HepG2 (cell line): ENCODE measurements at regions not wholly inside any gene's neighbourhood (a gene's known extent, or its start where the extent isn't known, plus 50 kb on each side); places are given as distances from the start of the nearest gene placed in this dataset.

Source experiments
- ATAC-seq: fragments of 200-7000 bp; cut with Tn5 transposase; 3 replicates; pipeline ENCODE4 v1.9.1; 2020; ENCODE audit warnings: mild to moderate bottlenecking, moderate library complexity
- BruUV-seq: library from RNA; stranded (reverse); fragments of 400-500 nt; replicated peaks from 2 replicates; lab custom pipeline; 2021; lab: Mats Ljungman, UMichigan
- CTCF ChIA-PET: fragments of 300-600 bp; formaldehyde crosslinking; extraction: SDS; loops from one replicate; lab custom pipeline; 2021; ENCODE audit warnings: low total read pairs, inconsistent platforms, low intra/inter-chr PET ratio; lab: Yijun Ruan, JAX
- POLR2A ChIA-PET: fragments of 350-600 bp; sonication (Branson Sonifier 250); formaldehyde crosslinking; loops from one replicate; lab custom pipeline; 2020; ENCODE audit warnings: antibody characterized with exemption, inconsistent platforms; lab: Yijun Ruan, JAX
- DNase-seq: peaks from one replicate; pipeline ENCODE4 v3.0.0-alpha.2; 2015; ENCODE audit warnings: low spot score
- FAIRE-seq: peaks from 3 replicates; lab custom pipeline; 2011; peaks lifted over from hg19 to GRCh38; lab: Jason Lieb, UNC
- H2AFZ ChIP-seq: one replicate; pipeline ENCODE4 v1.6.1; 2011; ENCODE audit warnings: low read length, inconsistent platforms
- H3K27ac ChIP-seq: fragments of 300-600 bp; 3 replicates; pipeline ENCODE4 v1.8.0; 2011; ENCODE audit warnings: mixed run types, mild to moderate bottlenecking, mixed read lengths, low read length, inconsistent platforms; ENCODE audit not compliant: insufficient read depth; ENCODE audit errors: extremely low read length
- H3K27me3 ChIP-seq, 2 experiments: fragments of 200-600 bp in 1 of 2; 2 replicates in 1 of 2; 3 replicates in 1 of 2; pipeline versions ENCODE4 v1.6.0 to v1.8.0; 2011; ENCODE audit warnings: low read length in 2 of 2, mild to moderate bottlenecking in 2 of 2, moderate library complexity in 2 of 2, inconsistent platforms in 1 of 2; ENCODE audit not compliant: insufficient read depth in 2 of 2, control insufficient read depth in 1 of 2
- H3K36me3 ChIP-seq, 2 experiments: fragments of 200-600 bp in 1 of 2; replicated peaks in 1 of 2; 2 replicates in 1 of 2; 3 replicates in 1 of 2; pipeline versions ENCODE4 v1.5.1 to v1.8.0; 2011; ENCODE audit warnings: low read length in 2 of 2, inconsistent platforms in 1 of 2; ENCODE audit not compliant: insufficient read depth in 2 of 2, control insufficient read depth in 1 of 2
- H3K4me1 ChIP-seq: 2 replicates; pipeline ENCODE4 v1.5.1; 2012; ENCODE audit warnings: low read length, inconsistent platforms; ENCODE audit not compliant: insufficient read depth
- H3K4me2 ChIP-seq: 2 replicates; pipeline ENCODE4 v1.6.0; 2011; ENCODE audit warnings: low read depth, low read length, inconsistent platforms
- H3K4me3 ChIP-seq, 3 experiments: fragments of 200-600 bp in 1 of 3; sonication (generic), shearing (Covaris generic) in 1 of 3; replicated peaks in 1 of 3; 2 replicates each; pipeline ENCODE4 v1.5.1; 2011 to 2016; ENCODE audit warnings: low read length in 3 of 3, inconsistent platforms in 2 of 3, low read depth in 2 of 3, mild to moderate bottlenecking in 2 of 3, control low read depth in 1 of 3, mixed read lengths in 1 of 3; ENCODE audit not compliant: insufficient read depth in 1 of 3
- H3K79me2 ChIP-seq: one replicate; pipeline ENCODE4 v1.6.1; 2011; ENCODE audit warnings: low read length, inconsistent platforms; ENCODE audit not compliant: insufficient read depth
- H3K9ac ChIP-seq: 2 replicates; pipeline ENCODE4 v1.6.0; 2011; ENCODE audit warnings: mild to moderate bottlenecking, low read depth, low read length, inconsistent platforms; ENCODE audit not compliant: insufficient read depth
- H3K9me3 ChIP-seq: 2 replicates; pipeline ENCODE4 v1.5.1; 2012; ENCODE audit warnings: mild to moderate bottlenecking, low read length
- H4K20me1 ChIP-seq: 2 replicates; pipeline ENCODE4 v1.6.0; 2011; ENCODE audit warnings: inconsistent platforms, mild to moderate bottlenecking, low read length, moderate library complexity; ENCODE audit not compliant: insufficient read depth
- EEA1 ChIP-seq: sonication (generic); formaldehyde crosslinking; IDR thresholded peaks from 2 replicates; pipeline ENCODE4 v1.5.1; 2020; ENCODE audit warnings: mild to moderate bottlenecking, missing genetic modification reagents, borderline replicate concordance
- HES4 ChIP-seq: sonication (generic); formaldehyde crosslinking; IDR thresholded peaks from 2 replicates; pipeline ENCODE4 v1.9.0; 2021; ENCODE audit warnings: mild to moderate bottlenecking, missing genetic modification reagents, borderline replicate concordance
- HNRNPK ChIP-seq: fragments of 200-400 bp; formaldehyde crosslinking; IDR thresholded peaks from 2 replicates; pipeline ENCODE4 v1.6.1; 2018; ENCODE audit warnings: low read length, low read depth, moderate library complexity, mild to moderate bottlenecking; ENCODE audit not compliant: poor library complexity, severe bottlenecking
- KDM4B ChIP-seq: sonication (generic); formaldehyde crosslinking; IDR thresholded peaks from 2 replicates; pipeline ENCODE4 v1.4.0; 2020; ENCODE audit warnings: missing genetic modification reagents
- TRIM24 ChIP-seq: sonication (generic); formaldehyde crosslinking; IDR thresholded peaks from 2 replicates; pipeline ENCODE4 v1.8.0; 2022; ENCODE audit warnings: mild to moderate bottlenecking, missing genetic modification reagents
- ZNF205 ChIP-seq: IDR thresholded peaks from 2 replicates; pipeline ENCODE4 v1.6.1; 2018; ENCODE audit warnings: missing biosample characterization, missing genetic modification reagents
- ZNF546 ChIP-seq: sonication (generic); formaldehyde crosslinking; conservative IDR thresholded peaks from 2 replicates; pipeline ENCODE4 v1.8.1; 2023; ENCODE audit warnings: mild to moderate bottlenecking, missing genetic modification reagents
- ZNF737 ChIP-seq: sonication (generic); formaldehyde crosslinking; IDR thresholded peaks from 2 replicates; pipeline ENCODE4 v1.5.0; 2020; ENCODE audit warnings: missing genetic modification reagents, mild to moderate bottlenecking, borderline replicate concordance
- ZNF782 ChIP-seq: sonication (generic); formaldehyde crosslinking; IDR thresholded peaks from 2 replicates; pipeline ENCODE4 v1.4.0; 2020; ENCODE audit warnings: missing genetic modification reagents, mild to moderate bottlenecking, borderline replicate concordance
- WGBS: methylation state at CpG from one replicate; pipeline ENCODE4 v1.1.6; 2017; ENCODE audit warnings: low lambda C conversion rate; 5-methylcytosine and 5-hydroxymethylcytosine counted together
- in situ Hi-C: cut with HindIII; loops from 2 replicates; pipeline ENCODE4 v1.10.0; 2017; ENCODE audit warnings: low pct_unique_long_range_greater_than_20kb; ENCODE audit not compliant: extremely low pct_ligation_motif_present
- intact Hi-C: fragments of 100-400 bp; cut with micrococcal nuclease; formaldehyde crosslinking; loops from one replicate; pipeline ENCODE4 v1.10.0; 2022; ENCODE audit not compliant: unreplicated experiment
- TF ChIP-seq, protein P1 (sequence below): sonication (generic); formaldehyde crosslinking; IDR thresholded peaks from 2 replicates; pipeline ENCODE4 v1.5.0; 2020; ENCODE audit warnings: mild to moderate bottlenecking, missing genetic modification reagents
- TF ChIP-seq, protein P2 (sequence below): sonication (generic); formaldehyde crosslinking; IDR thresholded peaks from 2 replicates; pipeline ENCODE4 v1.5.0; 2020; ENCODE audit warnings: mild to moderate bottlenecking, missing genetic modification reagents
- TF ChIP-seq, protein P3 (sequence below): sonication (generic); formaldehyde crosslinking; IDR thresholded peaks from 2 replicates; pipeline ENCODE4 v1.5.1; 2020; ENCODE audit warnings: mild to moderate bottlenecking, missing genetic modification reagents, borderline replicate concordance
- TF ChIP-seq, protein P4 (sequence below): sonication (generic); formaldehyde crosslinking; IDR thresholded peaks from 2 replicates; pipeline ENCODE4 v1.8.0; 2022; ENCODE audit warnings: missing genetic modification reagents, mild to moderate bottlenecking, inconsistent platforms, borderline replicate concordance
- TF ChIP-seq, protein P5 (sequence below): sonication (generic); formaldehyde crosslinking; IDR thresholded peaks from 2 replicates; pipeline ENCODE4 v1.5.0; 2020; ENCODE audit warnings: missing genetic modification reagents
- TF ChIP-seq, protein P6 (sequence below): sonication (generic); formaldehyde crosslinking; IDR thresholded peaks from 2 replicates; pipeline ENCODE4 v1.4.0; 2020; ENCODE audit warnings: missing genetic modification reagents

DNA sequence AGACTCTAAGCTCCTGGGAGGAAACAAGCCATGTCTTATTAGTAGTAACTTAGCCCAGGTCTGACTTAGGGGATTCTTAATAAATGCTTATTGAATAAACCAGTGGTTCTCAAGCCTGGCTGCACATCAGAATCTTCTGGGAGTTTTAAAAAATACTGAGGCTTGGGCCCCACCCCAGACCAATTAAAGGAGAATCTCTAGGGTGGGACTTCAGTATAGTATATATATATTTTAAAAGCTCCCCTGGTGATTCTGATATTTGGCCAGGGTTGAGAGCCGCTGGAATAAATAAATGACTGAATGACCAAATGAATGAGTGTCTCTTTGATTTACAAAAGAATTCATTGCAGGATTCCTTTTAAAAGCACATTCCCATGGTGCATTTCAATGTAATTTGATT, 151.5 kb upstream of the GSC start:
- Histone ChIP-seq H3K27me3 (peaks cover 0 to 17% of the 10 kb centered on the region in 2 experiments; a peak in 3 of 5 replicates), H3K4me1 (no peaks in the 10 kb centered on the region), H3K9me3 (no peaks in the 10 kb centered on the region), H3K9ac (no peak overlapping the region), H3K79me2 (no peaks in the 10 kb centered on the region), H3K4me2 (no peak overlapping the region), H3K27ac (no peak overlapping the region), H2AFZ (no peak overlapping the region), H4K20me1 (no peaks in the 10 kb centered on the region), H3K4me3 (no peak overlapping the region), H3K36me3 (no peaks in the 10 kb centered on the region)
- POLR2A ChIA-PET = no interaction called here
- intact Hi-C loops (no loop called here), in situ Hi-C loops (no loop called here)
- BruUV-seq = no TSS peak
- TF ChIP-seq, protein P1, sequence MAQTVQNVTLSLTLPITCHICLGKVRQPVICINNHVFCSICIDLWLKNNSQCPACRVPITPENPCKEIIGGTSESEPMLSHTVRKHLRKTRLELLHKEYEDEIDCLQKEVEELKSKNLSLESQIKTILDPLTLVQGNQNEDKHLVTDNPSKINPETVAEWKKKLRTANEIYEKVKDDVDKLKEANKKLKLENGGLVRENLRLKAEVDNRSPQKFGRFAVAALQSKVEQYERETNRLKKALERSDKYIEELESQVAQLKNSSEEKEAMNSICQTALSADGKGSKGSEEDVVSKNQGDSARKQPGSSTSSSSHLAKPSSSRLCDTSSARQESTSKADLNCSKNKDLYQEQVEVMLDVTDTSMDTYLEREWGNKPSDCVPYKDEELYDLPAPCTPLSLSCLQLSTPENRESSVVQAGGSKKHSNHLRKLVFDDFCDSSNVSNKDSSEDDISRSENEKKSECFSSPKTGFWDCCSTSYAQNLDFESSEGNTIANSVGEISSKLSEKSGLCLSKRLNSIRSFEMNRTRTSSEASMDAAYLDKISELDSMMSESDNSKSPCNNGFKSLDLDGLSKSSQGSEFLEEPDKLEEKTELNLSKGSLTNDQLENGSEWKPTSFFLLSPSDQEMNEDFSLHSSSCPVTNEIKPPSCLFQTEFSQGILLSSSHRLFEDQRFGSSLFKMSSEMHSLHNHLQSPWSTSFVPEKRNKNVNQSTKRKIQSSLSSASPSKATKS (CRISPR knock-in tag) = no peak
- TF ChIP-seq ZNF737 (CRISPR knock-in tag) (no peak), ZNF205 (no peak), EEA1 (CRISPR knock-in tag) (no peak), HNRNPK (no peak), KDM4B (no peak), TRIM24 (no peak), HES4 (CRISPR knock-in tag) (no peak), ZNF782 (CRISPR knock-in tag) (no peak), ZNF546 (CRISPR knock-in tag) (no peak)
- TF ChIP-seq, protein P2, sequence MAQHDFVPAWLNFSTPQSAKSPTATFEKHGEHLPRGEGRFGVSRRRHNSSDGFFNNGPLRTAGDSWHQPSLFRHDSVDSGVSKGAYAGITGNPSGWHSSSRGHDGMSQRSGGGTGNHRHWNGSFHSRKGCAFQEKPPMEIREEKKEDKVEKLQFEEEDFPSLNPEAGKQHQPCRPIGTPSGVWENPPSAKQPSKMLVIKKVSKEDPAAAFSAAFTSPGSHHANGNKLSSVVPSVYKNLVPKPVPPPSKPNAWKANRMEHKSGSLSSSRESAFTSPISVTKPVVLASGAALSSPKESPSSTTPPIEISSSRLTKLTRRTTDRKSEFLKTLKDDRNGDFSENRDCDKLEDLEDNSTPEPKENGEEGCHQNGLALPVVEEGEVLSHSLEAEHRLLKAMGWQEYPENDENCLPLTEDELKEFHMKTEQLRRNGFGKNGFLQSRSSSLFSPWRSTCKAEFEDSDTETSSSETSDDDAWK (CRISPR knock-in tag) = no peak
- TF ChIP-seq, protein P3, sequence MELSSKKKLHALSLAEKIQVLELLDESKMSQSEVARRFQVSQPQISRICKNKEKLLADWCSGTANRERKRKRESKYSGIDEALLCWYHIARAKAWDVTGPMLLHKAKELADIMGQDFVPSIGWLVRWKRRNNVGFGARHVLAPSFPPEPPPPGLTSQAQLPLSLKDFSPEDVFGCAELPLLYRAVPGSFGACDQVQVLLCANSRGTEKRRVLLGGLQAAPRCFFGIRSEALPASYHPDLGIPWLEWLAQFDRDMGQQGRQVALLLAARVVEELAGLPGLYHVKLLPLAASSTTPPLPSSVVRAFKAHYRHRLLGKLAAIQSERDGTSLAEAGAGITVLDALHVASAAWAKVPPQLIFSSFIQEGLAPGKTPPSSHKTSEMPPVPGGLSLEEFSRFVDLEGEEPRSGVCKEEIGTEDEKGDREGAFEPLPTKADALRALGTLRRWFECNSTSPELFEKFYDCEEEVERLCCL (CRISPR knock-in tag) = no peak
- TF ChIP-seq, protein P4, sequence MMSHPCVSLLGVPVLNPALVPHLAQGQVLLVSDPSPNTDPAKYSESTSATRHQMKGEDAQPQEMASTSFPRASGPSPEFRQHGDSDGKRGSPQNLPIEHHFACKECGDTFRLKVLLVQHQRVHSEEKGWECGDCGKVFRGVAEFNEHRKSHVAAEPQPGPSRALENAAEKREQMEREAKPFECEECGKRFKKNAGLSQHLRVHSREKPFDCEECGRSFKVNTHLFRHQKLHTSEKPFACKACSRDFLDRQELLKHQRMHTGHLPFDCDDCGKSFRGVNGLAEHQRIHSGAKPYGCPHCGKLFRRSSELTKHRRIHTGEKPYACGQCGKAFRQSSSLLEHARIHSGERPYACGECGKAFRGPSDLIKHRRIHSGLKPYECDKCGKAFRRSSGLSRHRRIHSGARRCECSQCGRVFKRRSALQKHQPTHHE (CRISPR knock-in tag) = no peak
- TF ChIP-seq, protein P5, sequence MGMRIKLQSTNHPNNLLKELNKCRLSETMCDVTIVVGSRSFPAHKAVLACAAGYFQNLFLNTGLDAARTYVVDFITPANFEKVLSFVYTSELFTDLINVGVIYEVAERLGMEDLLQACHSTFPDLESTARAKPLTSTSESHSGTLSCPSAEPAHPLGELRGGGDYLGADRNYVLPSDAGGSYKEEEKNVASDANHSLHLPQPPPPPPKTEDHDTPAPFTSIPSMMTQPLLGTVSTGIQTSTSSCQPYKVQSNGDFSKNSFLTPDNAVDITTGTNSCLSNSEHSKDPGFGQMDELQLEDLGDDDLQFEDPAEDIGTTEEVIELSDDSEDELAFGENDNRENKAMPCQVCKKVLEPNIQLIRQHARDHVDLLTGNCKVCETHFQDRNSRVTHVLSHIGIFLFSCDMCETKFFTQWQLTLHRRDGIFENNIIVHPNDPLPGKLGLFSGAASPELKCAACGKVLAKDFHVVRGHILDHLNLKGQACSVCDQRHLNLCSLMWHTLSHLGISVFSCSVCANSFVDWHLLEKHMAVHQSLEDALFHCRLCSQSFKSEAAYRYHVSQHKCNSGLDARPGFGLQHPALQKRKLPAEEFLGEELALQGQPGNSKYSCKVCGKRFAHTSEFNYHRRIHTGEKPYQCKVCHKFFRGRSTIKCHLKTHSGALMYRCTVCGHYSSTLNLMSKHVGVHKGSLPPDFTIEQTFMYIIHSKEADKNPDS (CRISPR knock-in tag) = no peak
- TF ChIP-seq, protein P6, sequence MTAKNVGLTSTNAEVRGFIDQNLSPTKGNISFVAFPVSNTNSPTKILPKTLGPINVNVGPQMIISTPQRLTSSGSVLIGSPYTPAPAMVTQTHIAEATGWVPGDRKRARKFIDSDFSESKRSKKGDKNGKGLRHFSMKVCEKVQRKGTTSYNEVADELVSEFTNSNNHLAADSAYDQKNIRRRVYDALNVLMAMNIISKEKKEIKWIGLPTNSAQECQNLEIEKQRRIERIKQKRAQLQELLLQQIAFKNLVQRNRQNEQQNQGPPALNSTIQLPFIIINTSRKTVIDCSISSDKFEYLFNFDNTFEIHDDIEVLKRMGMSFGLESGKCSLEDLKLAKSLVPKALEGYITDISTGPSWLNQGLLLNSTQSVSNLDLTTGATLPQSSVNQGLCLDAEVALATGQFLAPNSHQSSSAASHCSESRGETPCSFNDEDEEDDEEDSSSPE = no peak
- FAIRE-seq (no peak), ATAC-seq (no peak), DNase-seq (no peak)
- CTCF ChIA-PET = no interaction called here
- 53% methylated on average over 1 of the region's 1 CpG for WGBS
